ENCODE measurements at regions not wholly inside any gene's neighbourhood (a gene's known extent, or its start where the extent isn't known, plus 50 kb on each side); places are given as distances from the start of the nearest gene placed in this dataset.

DNA sequence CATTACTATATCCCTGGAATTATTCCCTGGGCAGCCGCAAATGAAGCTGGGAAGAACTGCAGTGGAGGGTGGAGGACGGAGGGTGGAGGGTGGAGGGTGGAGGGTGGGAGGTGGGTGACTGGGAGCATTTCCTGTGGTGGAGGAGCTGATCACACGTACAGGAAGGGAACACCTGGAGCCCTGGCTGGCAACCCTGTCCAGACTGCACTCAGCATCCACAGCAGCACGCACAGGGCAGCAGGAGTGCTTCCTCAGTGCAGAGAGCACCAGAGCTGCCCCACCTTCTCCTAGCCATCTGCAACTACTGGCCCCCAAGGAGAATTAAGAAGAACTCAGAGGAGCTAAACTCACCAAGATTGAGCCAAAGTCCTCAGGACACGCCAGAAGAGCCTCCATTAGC, 249.9 kb downstream of the EIPR1 start:
- TF ChIP-seq, protein P1, sequence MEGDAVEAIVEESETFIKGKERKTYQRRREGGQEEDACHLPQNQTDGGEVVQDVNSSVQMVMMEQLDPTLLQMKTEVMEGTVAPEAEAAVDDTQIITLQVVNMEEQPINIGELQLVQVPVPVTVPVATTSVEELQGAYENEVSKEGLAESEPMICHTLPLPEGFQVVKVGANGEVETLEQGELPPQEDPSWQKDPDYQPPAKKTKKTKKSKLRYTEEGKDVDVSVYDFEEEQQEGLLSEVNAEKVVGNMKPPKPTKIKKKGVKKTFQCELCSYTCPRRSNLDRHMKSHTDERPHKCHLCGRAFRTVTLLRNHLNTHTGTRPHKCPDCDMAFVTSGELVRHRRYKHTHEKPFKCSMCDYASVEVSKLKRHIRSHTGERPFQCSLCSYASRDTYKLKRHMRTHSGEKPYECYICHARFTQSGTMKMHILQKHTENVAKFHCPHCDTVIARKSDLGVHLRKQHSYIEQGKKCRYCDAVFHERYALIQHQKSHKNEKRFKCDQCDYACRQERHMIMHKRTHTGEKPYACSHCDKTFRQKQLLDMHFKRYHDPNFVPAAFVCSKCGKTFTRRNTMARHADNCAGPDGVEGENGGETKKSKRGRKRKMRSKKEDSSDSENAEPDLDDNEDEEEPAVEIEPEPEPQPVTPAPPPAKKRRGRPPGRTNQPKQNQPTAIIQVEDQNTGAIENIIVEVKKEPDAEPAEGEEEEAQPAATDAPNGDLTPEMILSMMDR (IDR thresholded peaks at IDR 0.05 in 2 of 3, conservative IDR thresholded peaks at IDR 0.05 in 1 of 3; ENCODE audit: borderline replicate concordance in 1 of 3, insufficient read depth in 1 of 3, low read depth in 2 of 3, low read length in 2 of 3), result no peak
- TF ChIP-seq POLR2A (IDR thresholded peaks at IDR 0.05; ENCODE audit: borderline replicate concordance, extremely low read depth, insufficient read depth, insufficient read length) (no peak), CEBPB (IDR thresholded peaks at IDR 0.05; ENCODE audit: low read depth) (no peak), EZH2 (IDR thresholded peaks at IDR 0.05) (no peak), ZFX (IDR thresholded peaks at IDR 0.05) (no peak), RAD21 (IDR thresholded peaks at IDR 0.05; ENCODE audit: low read depth) (no peak), POLR2AphosphoS5 (IDR thresholded peaks at IDR 0.05; ENCODE audit: low read depth, low read length) (no peak)
- TF ChIP-seq, protein P2, sequence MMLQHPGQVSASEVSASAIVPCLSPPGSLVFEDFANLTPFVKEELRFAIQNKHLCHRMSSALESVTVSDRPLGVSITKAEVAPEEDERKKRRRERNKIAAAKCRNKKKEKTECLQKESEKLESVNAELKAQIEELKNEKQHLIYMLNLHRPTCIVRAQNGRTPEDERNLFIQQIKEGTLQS (IDR thresholded peaks at IDR 0.05), result no peak

Measured in HCT116 (cell line).